Neural progenitor cell (in vitro differentiated cells): ENCODE measurements at regions not wholly inside any gene's neighbourhood (a gene's known extent, or its start where the extent isn't known, plus 50 kb on each side); places are given as distances from the start of the nearest gene placed in this dataset.
A peak's percentile ranks its signal among the peaks of the same experiment; 100 is the strongest.

ENCODE experiments used
- DNase-seq: peaks from one replicate; pipeline ENCODE4 v3.0.0-alpha.2; 2016; ENCODE audit warnings: low spot score
- H2AFZ ChIP-seq: fragments of 200-600 bp; sonication (generic); replicated peaks from 2 replicates; pipeline ENCODE4 v1.6.1; 2016; ENCODE audit warnings: antibody characterized with exemption
- H3F3A ChIP-seq: fragments of 200-600 bp; sonication (generic); 2 replicates; pipeline ENCODE4 v1.6.1; 2016; ENCODE audit warnings: antibody characterized with exemption, low read depth
- H3K27ac ChIP-seq: fragments of 200-600 bp; sonication (generic); 2 replicates; pipeline ENCODE4 v1.5.1; 2016; ENCODE audit warnings: mild to moderate bottlenecking
- H3K27me3 ChIP-seq: fragments of 200-600 bp; sonication (generic); 2 replicates; pipeline ENCODE4 v1.6.1; 2016; ENCODE audit warnings: mild to moderate bottlenecking, moderate library complexity
- H3K36me3 ChIP-seq: fragments of 200-600 bp; sonication (generic); 2 replicates; pipeline ENCODE4 v1.5.1; 2016
- H3K4me1 ChIP-seq: fragments of 200-600 bp; sonication (generic); 2 replicates; pipeline ENCODE4 v1.6.1; 2016; ENCODE audit warnings: mixed run types
- H3K4me2 ChIP-seq: fragments of 200-600 bp; sonication (generic); 2 replicates; pipeline ENCODE4 v1.6.1; 2016
- H3K4me3 ChIP-seq: fragments of 200-600 bp; sonication (generic); 2 replicates; pipeline ENCODE4 v1.5.1; 2016
- H3K79me2 ChIP-seq: fragments of 200-600 bp; sonication (generic); 2 replicates; pipeline ENCODE4 v1.6.1; 2016; ENCODE audit warnings: low read depth
- H3K9ac ChIP-seq: fragments of 200-600 bp; sonication (generic); 2 replicates; pipeline ENCODE4 v1.6.1; 2016
- H3K9me3 ChIP-seq: fragments of 200-600 bp; sonication (generic); 2 replicates; pipeline ENCODE4 v1.5.1; 2016; ENCODE audit warnings: low read depth
- H4K20me1 ChIP-seq: fragments of 200-600 bp; sonication (generic); 2 replicates; pipeline ENCODE4 v1.6.1; 2016; ENCODE audit warnings: low read depth
- H3K27ac Mint-ChIP-seq: 3 replicates; pipeline ENCODE4 v1.8.0; 2021; ENCODE audit warnings: mixed read lengths
- H3K27me3 Mint-ChIP-seq: 2 replicates; pipeline ENCODE4 v1.8.0; 2022; ENCODE audit warnings: low read depth, mild to moderate bottlenecking, inconsistent platforms, moderate library complexity, mixed read lengths; ENCODE audit not compliant: insufficient read depth
- H3K36me3 Mint-ChIP-seq: 3 replicates; pipeline ENCODE4 v1.8.0; 2021; ENCODE audit warnings: mixed read lengths
- H3K4me1 Mint-ChIP-seq: 3 replicates; pipeline ENCODE4 v1.8.0; 2021; ENCODE audit warnings: mixed read lengths
- H3K4me3 Mint-ChIP-seq: 3 replicates; pipeline ENCODE4 v1.8.0; 2021; ENCODE audit warnings: mild to moderate bottlenecking, moderate library complexity, mixed read lengths
- H3K9me3 Mint-ChIP-seq: 3 replicates; pipeline ENCODE4 v1.8.0; 2020; ENCODE audit warnings: mixed read lengths
- CTCF ChIP-seq: fragments of 200-600 bp; sonication (generic); IDR thresholded peaks from 2 replicates; pipeline ENCODE4 v1.5.1; 2017; ENCODE audit warnings: antibody characterized with exemption, mild to moderate bottlenecking
- EZH2 ChIP-seq: fragments of 200-600 bp; sonication (generic); IDR thresholded peaks from 2 replicates; pipeline ENCODE4 v1.6.1; 2017; ENCODE audit warnings: antibody characterized with exemption, mild to moderate bottlenecking, moderate library complexity
- EZH2phosphoT487 ChIP-seq: fragments of 200-600 bp; sonication (generic); IDR thresholded peaks from 2 replicates; pipeline ENCODE4 v1.6.1; 2017; ENCODE audit warnings: antibody characterized with exemption

DNA sequence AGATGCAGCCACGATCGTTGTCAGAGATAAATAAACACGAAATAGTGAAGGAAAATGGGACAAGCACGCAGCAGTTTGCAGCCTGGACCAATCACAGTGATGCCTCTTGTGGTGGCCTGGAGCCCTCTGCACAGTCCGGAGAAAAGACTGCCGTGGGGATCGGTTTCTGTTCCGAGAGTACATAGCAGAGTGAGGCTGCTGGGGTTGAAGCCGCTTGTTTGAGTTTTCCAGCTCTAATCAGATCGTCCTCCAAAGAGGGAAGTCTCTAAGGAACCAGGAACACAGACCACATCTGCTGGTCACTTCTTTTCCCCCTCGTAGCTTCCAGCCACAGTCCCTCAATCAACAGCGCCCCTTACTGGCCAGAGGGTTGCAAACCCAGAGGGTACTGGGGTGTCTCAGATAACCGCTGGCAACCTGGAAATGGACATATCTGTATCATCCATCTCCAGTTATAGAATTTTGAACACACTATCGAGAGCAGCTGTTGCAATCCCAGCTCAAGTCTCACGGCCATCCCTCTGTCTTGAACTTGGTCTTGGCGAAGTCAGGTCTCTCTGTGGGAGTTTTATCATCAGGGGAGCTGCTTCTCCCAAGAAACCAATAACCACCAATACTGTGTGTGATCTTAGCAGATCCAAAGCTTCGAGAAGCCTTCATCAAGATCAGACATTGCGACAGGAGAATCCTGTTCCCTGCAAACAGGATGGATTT lies 57.4 kb downstream of the OLIG1 start:
- no peaks in the 10 kb centered on the region for H3K36me3 Mint-ChIP-seq
- H3K9me3 Mint-ChIP-seq: no peaks in the 10 kb centered on the region
- no peak overlapping the region for H3K27ac Mint-ChIP-seq
- Histone ChIP-seq H3K79me2 (no peaks in the 10 kb centered on the region), H3K9ac (no peak overlapping the region), H3K4me1 (peaks cover 14% of the 10 kb centered on the region), H3F3A (peaks cover 13% of the 10 kb centered on the region), H3K4me2 (peak overlapping the region; percentile 64), H2AFZ (no peak overlapping the region), H3K27me3 (peaks cover 38% of the 10 kb centered on the region), H3K4me3 (peak overlapping the region; percentile 22), H3K36me3 (no peaks in the 10 kb centered on the region), H4K20me1 (no peaks in the 10 kb centered on the region), H3K9me3 (no peaks in the 10 kb centered on the region), H3K27ac (no peak overlapping the region)
- DNase-seq: peak; percentile 91
- peak overlapping the region; percentile 76 for H3K4me3 Mint-ChIP-seq
- H3K27me3 Mint-ChIP-seq: peaks cover 26% of the 10 kb centered on the region
- TF ChIP-seq EZH2 (no peak), CTCF (peak; percentile 94), EZH2phosphoT487 (peak; percentile 41)
- H3K4me1 Mint-ChIP-seq: peaks cover 53% of the 10 kb centered on the region

- peaks cover 47% of the 10 kb centered on the region for H3K4me1 Mint-ChIP-seq
- Histone ChIP-seq H3K9ac (no peak overlapping the region), H3K79me2 (no peaks in the 10 kb centered on the region), H4K20me1 (no peaks in the 10 kb centered on the region), H3K36me3 (no peaks in the 10 kb centered on the region), H3K4me3 (no peak overlapping the region), H3K4me2 (peak overlapping the region; percentile 8), H3K4me1 (peaks cover 14% of the 10 kb centered on the region), H3K27ac (no peak overlapping the region), H3K27me3 (peaks cover 38% of the 10 kb centered on the region), H3F3A (peaks cover 13% of the 10 kb centered on the region), H3K9me3 (no peaks in the 10 kb centered on the region), H2AFZ (no peak overlapping the region)
- H3K4me3 Mint-ChIP-seq: peak overlapping the region; percentile 15
- peak; percentile 24 for DNase-seq
- peaks cover 21% of the 10 kb centered on the region for H3K27me3 Mint-ChIP-seq
- TF ChIP-seq EZH2 (no peak), CTCF (no peak)
- H3K9me3 Mint-ChIP-seq: no peaks in the 10 kb centered on the region
- H3K27ac Mint-ChIP-seq: no peak overlapping the region
- H3K36me3 Mint-ChIP-seq: no peaks in the 10 kb centered on the region
Observed at GRCh38 chr21:33127868-33128242, 57.9 kb downstream of the OLIG1 start.

DNA sequence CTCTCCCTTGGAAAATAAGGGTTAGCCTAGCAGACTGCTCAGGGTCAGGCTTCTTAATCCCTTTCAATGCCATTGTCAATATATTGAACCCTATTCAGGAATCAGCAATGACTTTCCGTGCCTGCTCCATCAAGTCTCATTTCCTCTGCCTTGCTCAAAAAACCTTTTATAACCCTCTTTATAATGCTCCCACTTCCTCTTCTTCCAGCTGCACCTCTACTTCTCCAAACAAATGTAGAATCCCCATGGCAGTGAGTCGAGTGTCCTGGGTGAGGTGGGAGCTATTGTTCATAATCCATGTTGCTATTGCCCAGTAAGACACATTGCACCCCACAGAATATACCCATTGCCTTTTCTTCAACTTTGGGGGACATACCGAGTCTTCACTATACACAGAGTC lies 58.6 kb downstream of the OLIG1 start:
- Histone ChIP-seq H2AFZ (no peak overlapping the region), H3K4me3 (no peak overlapping the region), H3K27me3 (peaks cover 38% of the 10 kb centered on the region), H3K4me1 (peaks cover 14% of the 10 kb centered on the region), H3K9ac (no peak overlapping the region), H3K27ac (no peak overlapping the region), H3K36me3 (no peaks in the 10 kb centered on the region), H4K20me1 (no peaks in the 10 kb centered on the region), H3K79me2 (no peaks in the 10 kb centered on the region), H3K4me2 (no peak overlapping the region), H3K9me3 (no peaks in the 10 kb centered on the region), H3F3A (peaks cover 13% of the 10 kb centered on the region)
- TF ChIP-seq EZH2phosphoT487 (no peak), CTCF (no peak), EZH2 (no peak)
- no peaks in the 10 kb centered on the region for H3K9me3 Mint-ChIP-seq
- no peak overlapping the region for H3K4me3 Mint-ChIP-seq
- peaks cover 20% of the 10 kb centered on the region for H3K27me3 Mint-ChIP-seq
- DNase-seq: no peak
- H3K4me1 Mint-ChIP-seq: peaks cover 41% of the 10 kb centered on the region
- H3K36me3 Mint-ChIP-seq: no peaks in the 10 kb centered on the region
- peak overlapping the region; percentile 5 for H3K27ac Mint-ChIP-seq
